Right lung (tissue), 2 donors: ENCODE measurements at regions not wholly inside any gene's neighbourhood (a gene's known extent, or its start where the extent isn't known, plus 50 kb on each side); places are given as distances from the start of the nearest gene placed in this dataset.
A peak's percentile ranks its signal among the peaks of the same experiment; 100 is the strongest.
"Not testable (repeated sequence)": the region's sequence is repeated elsewhere in the genome, so short reads cannot be mapped to it uniquely, and the experiment has no call there.

ENCODE experiments used
- DNase-seq, 2 donors: peaks; one replicate each; pipeline ENCODE4 v3.0.0-alpha.2; 2013

- DNase-seq, result not testable (repeated sequence)
Measured at GRCh38 chr2:87196720-87197388, 175.2 kb upstream of the PLGLB1 start.

GRCh38 chr2:87198422-87198821, 176.8 kb upstream of the PLGLB1 start:
- DNase-seq, result not testable (repeated sequence)

GRCh38 chr2:87199228-87199627, 177.6 kb upstream of the PLGLB1 start:
- not testable (repeated sequence) for DNase-seq

- not testable (repeated sequence) for DNase-seq
Measured at GRCh38 chr2:87204569-87205147, 183.0 kb upstream of the PLGLB1 start.

- not testable (repeated sequence) for DNase-seq
Measured at GRCh38 chr2:87212938-87213337, 191.3 kb upstream of the PLGLB1 start.

GRCh38 chr2:87217005-87217404, 195.4 kb upstream of the PLGLB1 start:
- not testable (repeated sequence) for DNase-seq

GRCh38 chr2:87217741-87218410, 196.2 kb upstream of the PLGLB1 start:
- not testable (repeated sequence) for DNase-seq

GRCh38 chr2:87220651-87221050, 199.0 kb upstream of the PLGLB1 start:
- DNase-seq, result not testable (repeated sequence)

GRCh38 chr2:87222131-87222530, 200.5 kb upstream of the PLGLB1 start:
- DNase-seq, result not testable (repeated sequence)

GRCh38 chr2:87223873-87224272, 202.2 kb upstream of the PLGLB1 start:
- not testable (repeated sequence) for DNase-seq

GRCh38 chr2:87229091-87229689, 207.5 kb upstream of the PLGLB1 start:
- peak in 1 of 2 donors; percentile 25 for DNase-seq

- not testable (repeated sequence) for DNase-seq
Measured at GRCh38 chr2:87229964-87230363, 208.3 kb upstream of the PLGLB1 start.

- DNase-seq, result not testable (repeated sequence)
Measured at GRCh38 chr2:87235333-87235981, 213.8 kb upstream of the PLGLB1 start.

GRCh38 chr2:87237570-87238336, 216.1 kb upstream of the PLGLB1 start:
- DNase-seq, result not testable (repeated sequence)

GRCh38 chr2:87239558-87240215, 218.0 kb upstream of the PLGLB1 start:
- not testable (repeated sequence) for DNase-seq

GRCh38 chr2:87246066-87246717, 224.5 kb upstream of the PLGLB1 start:
- not testable (repeated sequence) for DNase-seq

GRCh38 chr2:87252046-87252445, 230.4 kb upstream of the PLGLB1 start:
- not testable (repeated sequence) for DNase-seq

- not testable (repeated sequence) for DNase-seq
Measured at GRCh38 chr2:87254562-87254961, 232.9 kb upstream of the PLGLB1 start.

- not testable (repeated sequence) for DNase-seq
Measured at GRCh38 chr2:87255410-87255809, 233.8 kb upstream of the PLGLB1 start.

- not testable (repeated sequence) for DNase-seq
Measured at GRCh38 chr2:87258887-87259286, 237.2 kb upstream of the PLGLB1 start.
